Testis (tissue), 2 donors: ENCODE measurements at regions not wholly inside any gene's neighbourhood (a gene's known extent, or its start where the extent isn't known, plus 50 kb on each side); places are given as distances from the start of the nearest gene placed in this dataset.

Experiments used
- DNase-seq: peaks from one replicate; pipeline ENCODE4 v3.0.0-alpha.2; 2019
- H3K27ac ChIP-seq, 2 donors: fragments of 200-600 bp; sonication (generic); one replicate each; pipeline ENCODE4 v1.5.1; 2019
- H3K27me3 ChIP-seq: fragments of 200-600 bp; sonication (generic); one replicate; pipeline ENCODE4 v1.5.1; 2019
- H3K36me3 ChIP-seq: fragments of 200-600 bp; sonication (generic); one replicate; pipeline ENCODE4 v1.5.1; 2017; ENCODE audit warnings: low read depth; ENCODE audit errors: missing control alignments
- H3K4me1 ChIP-seq: fragments of 200-600 bp; sonication (generic); one replicate; pipeline ENCODE4 v1.5.1; 2019
- H3K4me3 ChIP-seq, 2 donors: fragments of 200-600 bp; sonication (generic); one replicate each; pipeline ENCODE4 v1.5.1; 2017 to 2019
- H3K9me3 ChIP-seq: fragments of 200-600 bp; sonication (generic); one replicate; pipeline ENCODE4 v1.5.1; 2017
- POLR2A ChIP-seq: fragments of 450-650 bp; IDR thresholded peaks from one replicate; pipeline ENCODE4 v1.6.1; 2017; ENCODE audit warnings: antibody characterized with exemption, mild to moderate bottlenecking, moderate library complexity
- WGBS, 2 donors: methylation state at CpG; one replicate each; pipeline ENCODE4 v1.1.5; 2018; 5-methylcytosine and 5-hydroxymethylcytosine counted together
- intact Hi-C: fragments of 100-400 bp; cut with DNase I; formaldehyde crosslinking; loops from one replicate; pipeline ENCODE4 v1.15.1; 2023; ENCODE audit warnings: low total_unique reads
- TF ChIP-seq, protein P1 (sequence below), 3 experiments: fragments of 450-650 bp in 2 of 3; fragments of 200-600 bp in 1 of 3; sonication (generic) in 1 of 3; IDR thresholded peaks; one replicate each; pipeline ENCODE4 v1.5.1; 2016 to 2019; ENCODE audit warnings: antibody characterized with exemption in 3 of 3, mild to moderate bottlenecking in 2 of 3, moderate library complexity in 1 of 3

DNA sequence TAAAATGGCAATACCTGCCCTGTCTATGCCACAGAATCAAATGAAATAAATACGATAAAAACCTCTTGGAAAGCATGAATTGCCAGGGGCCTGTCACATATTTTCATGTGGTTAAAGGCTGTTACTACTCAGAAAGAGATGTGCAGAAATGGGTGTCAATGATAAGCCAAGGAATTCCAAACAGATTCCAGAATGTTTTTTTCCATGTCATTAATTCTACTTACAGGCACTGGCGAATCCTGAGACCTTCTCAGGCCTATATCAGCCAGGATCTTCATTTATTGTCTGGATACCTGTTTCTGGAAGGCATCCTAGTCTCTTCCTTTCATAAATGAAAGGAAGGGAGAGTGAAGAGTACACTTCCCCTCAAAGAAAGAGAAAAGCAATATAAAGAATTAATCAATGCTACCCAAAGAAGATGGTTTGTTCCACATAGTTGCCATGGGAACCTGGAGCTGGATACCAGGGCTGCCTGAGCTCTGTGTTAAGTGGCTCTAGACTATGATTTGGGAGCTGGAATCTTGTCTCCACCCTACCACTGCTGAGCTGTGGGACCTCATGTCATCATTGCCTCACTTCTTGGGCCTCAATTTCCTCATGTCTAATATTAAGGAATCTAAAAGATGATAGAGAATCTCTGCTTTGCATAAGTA, 335.1 kb upstream of the SKOR2 start:
- H3K4me3 ChIP-seq = no peak overlapping the region
- WGBS, 2 donors = 82 to 85% methylated on average over 2 of the region's 2 CpGs
- no peaks in the 10 kb centered on the region for H3K9me3 ChIP-seq
- H3K4me1 ChIP-seq = no peaks in the 10 kb centered on the region
- intact Hi-C loops = no loop called here
- no peaks in the 10 kb centered on the region for H3K27me3 ChIP-seq
- H3K27ac ChIP-seq = no peak overlapping the region
- H3K36me3 ChIP-seq = no peaks in the 10 kb centered on the region
- no peak for DNase-seq
- TF ChIP-seq POLR2A = no peak
- TF ChIP-seq, protein P1, sequence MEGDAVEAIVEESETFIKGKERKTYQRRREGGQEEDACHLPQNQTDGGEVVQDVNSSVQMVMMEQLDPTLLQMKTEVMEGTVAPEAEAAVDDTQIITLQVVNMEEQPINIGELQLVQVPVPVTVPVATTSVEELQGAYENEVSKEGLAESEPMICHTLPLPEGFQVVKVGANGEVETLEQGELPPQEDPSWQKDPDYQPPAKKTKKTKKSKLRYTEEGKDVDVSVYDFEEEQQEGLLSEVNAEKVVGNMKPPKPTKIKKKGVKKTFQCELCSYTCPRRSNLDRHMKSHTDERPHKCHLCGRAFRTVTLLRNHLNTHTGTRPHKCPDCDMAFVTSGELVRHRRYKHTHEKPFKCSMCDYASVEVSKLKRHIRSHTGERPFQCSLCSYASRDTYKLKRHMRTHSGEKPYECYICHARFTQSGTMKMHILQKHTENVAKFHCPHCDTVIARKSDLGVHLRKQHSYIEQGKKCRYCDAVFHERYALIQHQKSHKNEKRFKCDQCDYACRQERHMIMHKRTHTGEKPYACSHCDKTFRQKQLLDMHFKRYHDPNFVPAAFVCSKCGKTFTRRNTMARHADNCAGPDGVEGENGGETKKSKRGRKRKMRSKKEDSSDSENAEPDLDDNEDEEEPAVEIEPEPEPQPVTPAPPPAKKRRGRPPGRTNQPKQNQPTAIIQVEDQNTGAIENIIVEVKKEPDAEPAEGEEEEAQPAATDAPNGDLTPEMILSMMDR (IDR thresholded peaks at IDR 0.05) = no peak

DNA sequence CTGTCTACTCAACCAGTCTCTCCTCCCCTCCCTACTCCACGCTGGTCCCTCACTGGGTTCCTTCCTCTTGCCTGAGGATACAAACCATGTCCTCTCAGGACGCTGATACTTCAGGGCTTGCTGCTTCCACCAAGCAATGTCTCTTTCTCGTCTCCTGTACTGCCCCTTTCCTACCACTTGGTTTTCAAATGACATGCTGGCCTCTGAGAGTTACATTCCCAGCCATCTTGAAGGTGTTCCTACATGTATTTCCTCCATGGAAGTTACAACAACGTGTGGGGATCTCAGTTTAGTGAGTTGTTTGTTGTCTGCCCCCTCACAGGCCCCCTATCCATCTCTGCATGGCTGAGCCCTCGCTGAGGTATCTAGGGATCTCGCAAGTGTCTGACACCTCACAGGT, 334.5 kb upstream of the SKOR2 start:
- Histone ChIP-seq H3K4me3 (no peak overlapping the region), H3K36me3 (no peaks in the 10 kb centered on the region), H3K9me3 (no peaks in the 10 kb centered on the region), H3K27ac (no peak overlapping the region), H3K4me1 (no peaks in the 10 kb centered on the region), H3K27me3 (no peaks in the 10 kb centered on the region)
- TF ChIP-seq, protein P1 (IDR thresholded peaks at IDR 0.05) = no peak
- no peak for TF ChIP-seq POLR2A
- intact Hi-C loops = no loop called here
- WGBS, 2 donors = 61 to 68% methylated on average over 6 of the region's 6 CpGs
- DNase-seq = no peak

DNA sequence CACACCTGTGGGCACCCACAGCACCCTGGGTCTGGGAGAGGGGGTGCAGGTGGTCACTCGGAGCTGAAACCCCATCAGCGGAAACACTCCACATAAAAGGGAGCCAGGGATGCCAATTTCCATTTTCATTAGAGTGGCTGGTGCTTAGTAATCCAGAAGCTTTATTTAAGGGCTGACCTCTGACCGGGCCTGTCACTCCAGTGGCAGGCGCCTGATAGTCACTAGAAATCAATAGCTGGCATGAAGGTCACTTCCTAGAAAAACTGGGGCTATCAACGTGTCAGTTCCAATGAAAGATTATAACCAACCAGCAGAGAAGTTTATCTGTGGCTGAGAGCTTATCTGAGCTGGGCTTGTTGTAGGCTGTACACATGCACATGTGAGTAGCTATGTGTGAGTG, 333.7 kb upstream of the SKOR2 start:
- no peaks in the 10 kb centered on the region for H3K27me3 ChIP-seq
- H3K27ac ChIP-seq = no peak overlapping the region
- intact Hi-C loops = no loop called here
- H3K9me3 ChIP-seq = no peaks in the 10 kb centered on the region
- H3K4me3 ChIP-seq = no peak overlapping the region
- no peak for TF ChIP-seq POLR2A
- TF ChIP-seq, protein P1 (IDR thresholded peaks at IDR 0.05) = no peak
- no peaks in the 10 kb centered on the region for H3K36me3 ChIP-seq
- no peaks in the 10 kb centered on the region for H3K4me1 ChIP-seq
- DNase-seq = no peak
- WGBS, 2 donors = 65 to 69% methylated on average over 3 to 5 of the region's 5 CpGs

DNA sequence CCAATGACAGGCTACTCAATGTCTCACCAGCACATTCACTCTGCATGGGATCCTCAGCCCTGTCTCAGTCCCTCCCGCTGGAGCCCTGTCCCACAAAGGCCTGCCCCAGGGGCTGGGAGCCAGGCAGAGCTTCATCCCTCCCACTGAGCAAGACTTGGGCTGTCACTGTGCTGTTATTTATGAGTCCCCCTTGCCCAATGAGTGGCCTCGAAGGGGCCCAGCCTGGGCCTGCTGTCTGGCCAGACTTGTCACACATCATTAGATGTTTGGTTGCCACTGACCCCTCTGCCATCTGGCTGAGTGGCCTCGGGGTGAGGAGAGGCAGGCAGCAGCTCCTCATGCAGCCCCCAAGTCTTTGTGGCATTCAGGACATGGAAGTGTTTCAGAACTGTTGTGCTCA, 330.6 kb upstream of the SKOR2 start:
- intact Hi-C loops = no loop called here
- Histone ChIP-seq H3K27me3 (no peaks in the 10 kb centered on the region), H3K36me3 (no peaks in the 10 kb centered on the region), H3K4me3 (no peak overlapping the region), H3K9me3 (no peaks in the 10 kb centered on the region), H3K27ac (no peak overlapping the region), H3K4me1 (no peaks in the 10 kb centered on the region)
- DNase-seq = no peak
- no peak for TF ChIP-seq POLR2A
- TF ChIP-seq, protein P1 (IDR thresholded peaks at IDR 0.05) = no peak
- 28 to 33% methylated on average over 2 to 3 of the region's 3 CpGs for WGBS, 2 donors

DNA sequence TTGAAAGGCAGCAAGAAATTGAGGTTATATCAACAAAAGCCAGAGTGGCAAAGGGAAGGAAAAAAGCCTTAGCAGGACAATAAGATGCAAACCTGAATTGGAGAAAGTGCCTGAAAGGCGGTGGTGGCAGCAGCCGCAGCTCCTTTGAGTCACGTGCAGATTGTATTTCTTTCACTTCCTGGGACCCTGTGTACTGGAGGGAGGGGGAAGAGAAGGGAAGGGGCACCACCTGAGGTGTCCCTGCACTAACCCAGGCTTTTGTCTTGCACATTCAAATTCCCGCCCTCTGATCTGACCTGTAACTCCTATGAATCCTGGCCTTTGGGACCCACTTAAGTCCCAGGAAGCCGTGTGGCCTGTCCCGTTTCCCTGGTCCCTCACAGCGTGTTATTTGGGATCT, 326.1 kb upstream of the SKOR2 start:
- DNase-seq = no peak
- Histone ChIP-seq H3K27ac (no peak overlapping the region), H3K27me3 (no peaks in the 10 kb centered on the region), H3K36me3 (no peaks in the 10 kb centered on the region), H3K4me1 (no peaks in the 10 kb centered on the region), H3K4me3 (no peak overlapping the region), H3K9me3 (no peaks in the 10 kb centered on the region)
- TF ChIP-seq, protein P1 (IDR thresholded peaks at IDR 0.05) = no peak
- no peak for TF ChIP-seq POLR2A
- intact Hi-C loops = no loop called here
- 57 to 74% methylated on average over 7 of the region's 7 CpGs for WGBS, 2 donors
